Spleen (tissue), 7 donors: ENCODE measurements at regions not wholly inside any gene's neighbourhood (a gene's known extent, or its start where the extent isn't known, plus 50 kb on each side); places are given as distances from the start of the nearest gene placed in this dataset.

Source experiments
- POLR2AphosphoS5 ChIP-seq, 3 donors: sonication (generic); formaldehyde crosslinking; IDR thresholded peaks; one replicate each; pipeline ENCODE4 v1.5.1; 2017; ENCODE audit warnings: antibody characterized with exemption in 3 of 3
- TF ChIP-seq, protein P1 (sequence below), 11 experiments: fragments of 200-600 bp in 7 of 11; fragments of 450-650 bp in 4 of 11; sonication (generic) in 4 of 11; IDR thresholded peaks in 8 of 11; conservative IDR thresholded peaks in 3 of 11; 1 replicate in 7 of 11; 2 replicates in 4 of 11; pipeline versions ENCODE4 v1.4.0 to v1.8.0; 2016 to 2021; ENCODE audit warnings: antibody characterized with exemption in 11 of 11, inconsistent platforms in 4 of 11, mild to moderate bottlenecking in 1 of 11
- donor health status: DM: no; HTN: no; CAD: no; lungs with moderate emphysema.
- donor health status: DM: no; HTN: no; CAD: no.
- donor health status: DM: no; HTN: no; CAD: no.

DNA sequence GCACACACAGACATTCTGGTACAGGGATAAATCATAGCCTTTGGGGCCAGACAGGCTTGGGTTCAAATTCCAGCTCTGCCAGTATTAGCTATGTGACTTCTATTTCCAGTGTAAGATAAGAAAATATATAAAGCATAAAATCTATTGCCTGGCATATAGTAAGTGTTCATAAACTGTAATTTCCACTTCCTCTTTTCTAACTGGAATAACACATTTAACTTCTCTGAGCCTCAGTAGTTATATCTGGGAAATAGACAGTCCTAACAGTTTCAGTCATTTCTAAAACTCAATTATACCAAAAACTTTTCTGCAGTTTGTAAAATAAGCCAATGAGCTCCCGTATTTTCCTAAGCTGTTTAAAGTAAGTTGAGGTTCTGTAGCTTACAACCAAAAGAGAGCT lies 351.4 kb downstream of the ZNF326 start:
- TF ChIP-seq, protein P1, sequence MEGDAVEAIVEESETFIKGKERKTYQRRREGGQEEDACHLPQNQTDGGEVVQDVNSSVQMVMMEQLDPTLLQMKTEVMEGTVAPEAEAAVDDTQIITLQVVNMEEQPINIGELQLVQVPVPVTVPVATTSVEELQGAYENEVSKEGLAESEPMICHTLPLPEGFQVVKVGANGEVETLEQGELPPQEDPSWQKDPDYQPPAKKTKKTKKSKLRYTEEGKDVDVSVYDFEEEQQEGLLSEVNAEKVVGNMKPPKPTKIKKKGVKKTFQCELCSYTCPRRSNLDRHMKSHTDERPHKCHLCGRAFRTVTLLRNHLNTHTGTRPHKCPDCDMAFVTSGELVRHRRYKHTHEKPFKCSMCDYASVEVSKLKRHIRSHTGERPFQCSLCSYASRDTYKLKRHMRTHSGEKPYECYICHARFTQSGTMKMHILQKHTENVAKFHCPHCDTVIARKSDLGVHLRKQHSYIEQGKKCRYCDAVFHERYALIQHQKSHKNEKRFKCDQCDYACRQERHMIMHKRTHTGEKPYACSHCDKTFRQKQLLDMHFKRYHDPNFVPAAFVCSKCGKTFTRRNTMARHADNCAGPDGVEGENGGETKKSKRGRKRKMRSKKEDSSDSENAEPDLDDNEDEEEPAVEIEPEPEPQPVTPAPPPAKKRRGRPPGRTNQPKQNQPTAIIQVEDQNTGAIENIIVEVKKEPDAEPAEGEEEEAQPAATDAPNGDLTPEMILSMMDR (IDR thresholded peaks at IDR 0.05 in 8 of 11, conservative IDR thresholded peaks at IDR 0.05 in 3 of 11) = no peak
- no peak for TF ChIP-seq POLR2AphosphoS5 (IDR thresholded peaks at IDR 0.05)
